Activated CD8-positive, alpha-beta memory T cell treated with anti-CD3 and anti-CD28 coated beads, Interleukin-2, amount 10 ng/mL, durations not matched to agents 7 days and 5 days (primary cell): ENCODE measurements at regions not wholly inside any gene's neighbourhood (a gene's known extent, or its start where the extent isn't known, plus 50 kb on each side); places are given as distances from the start of the nearest gene placed in this dataset.

Experiments used
- ATAC-seq: fragments of 150-1000 bp; cut with Tn5 transposase; one replicate; pipeline ENCODE4 v1.10.0; 2021; ENCODE audit warnings: moderate library complexity
- CTCF ChIA-PET: fragments of 350-600 bp; sonication (Branson Sonifier 250); formaldehyde crosslinking; loops from one replicate; lab custom pipeline; 2021; ENCODE audit warnings: antibody characterized with exemption; lab: Charles Lee
- DNase-seq: peaks from one replicate; pipeline ENCODE4 v3.0.0-alpha.2; 2020
- H3K27ac Mint-ChIP-seq: one replicate; pipeline ENCODE4 v1.8.0; 2021; ENCODE audit warnings: mild to moderate bottlenecking, mixed read lengths
- H3K27me3 Mint-ChIP-seq: one replicate; pipeline ENCODE4 v1.8.0; 2021; ENCODE audit warnings: mixed read lengths
- H3K36me3 Mint-ChIP-seq: one replicate; pipeline ENCODE4 v1.8.0; 2021; ENCODE audit warnings: mild to moderate bottlenecking, mixed read lengths
- H3K4me1 Mint-ChIP-seq: one replicate; pipeline ENCODE4 v1.8.0; 2021; ENCODE audit warnings: mixed read lengths
- H3K4me3 Mint-ChIP-seq: one replicate; pipeline ENCODE4 v1.8.0; 2021; ENCODE audit warnings: mild to moderate bottlenecking, moderate library complexity, mixed read lengths
- H3K9me3 Mint-ChIP-seq: one replicate; pipeline ENCODE4 v1.8.0; 2022; ENCODE audit warnings: low read depth, mixed read lengths

DNA sequence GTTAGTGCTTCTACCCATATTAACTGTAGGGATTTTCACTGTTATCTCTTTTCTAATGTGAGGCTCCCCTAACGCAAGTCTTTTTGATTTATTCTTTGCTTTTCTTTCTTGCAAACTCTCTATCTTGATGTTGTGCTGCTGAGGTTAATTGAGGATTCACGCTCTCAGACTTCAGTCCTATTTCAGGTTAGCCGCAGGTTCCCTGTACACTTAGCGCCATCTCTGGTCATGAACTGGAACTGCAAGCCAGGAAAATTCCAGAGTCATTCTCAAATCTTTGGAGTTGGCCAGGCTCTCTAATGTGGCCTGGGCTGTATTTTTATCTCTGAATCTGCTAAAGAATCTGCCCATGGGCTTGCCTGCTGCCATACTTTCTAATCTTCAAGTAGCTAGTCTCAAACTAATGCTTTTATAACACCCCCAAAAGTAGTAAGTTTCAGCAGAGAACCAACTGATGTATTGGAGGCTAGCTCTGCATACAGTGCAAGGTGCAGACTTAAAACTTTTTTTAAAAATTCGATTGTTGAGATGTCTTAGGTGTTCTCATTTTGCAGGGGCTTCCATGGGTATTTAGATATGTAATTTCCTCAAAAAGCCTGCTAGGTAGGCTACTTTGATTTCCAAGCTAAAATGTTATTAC is 91.1 kb upstream of the OPRM1 start:
- H3K9me3 Mint-ChIP-seq: no peaks in the 10 kb centered on the region
- DNase-seq: no peak
- CTCF ChIA-PET: interaction anchor here (1.5 kb wide), 1 partner anchor 717 kb away, joined by 4 read pairs; no protein-coding TSS in a partner anchor
- no peak overlapping the region for H3K27ac Mint-ChIP-seq
- no peak for ATAC-seq
- H3K4me3 Mint-ChIP-seq: no peak overlapping the region
- no peaks in the 10 kb centered on the region for H3K27me3 Mint-ChIP-seq
- H3K36me3 Mint-ChIP-seq: no peaks in the 10 kb centered on the region
- H3K4me1 Mint-ChIP-seq: no peaks in the 10 kb centered on the region

GRCh38 chr6:153944201-153944600 is 94.8 kb upstream of the OPRM1 start:
- no peaks in the 10 kb centered on the region for H3K4me1 Mint-ChIP-seq
- H3K36me3 Mint-ChIP-seq: no peaks in the 10 kb centered on the region
- no peak overlapping the region for H3K4me3 Mint-ChIP-seq
- CTCF ChIA-PET: no interaction called here
- H3K27ac Mint-ChIP-seq: no peak overlapping the region
- no peaks in the 10 kb centered on the region for H3K27me3 Mint-ChIP-seq
- DNase-seq: no peak
- H3K9me3 Mint-ChIP-seq: no peaks in the 10 kb centered on the region
- no peak for ATAC-seq

DNA sequence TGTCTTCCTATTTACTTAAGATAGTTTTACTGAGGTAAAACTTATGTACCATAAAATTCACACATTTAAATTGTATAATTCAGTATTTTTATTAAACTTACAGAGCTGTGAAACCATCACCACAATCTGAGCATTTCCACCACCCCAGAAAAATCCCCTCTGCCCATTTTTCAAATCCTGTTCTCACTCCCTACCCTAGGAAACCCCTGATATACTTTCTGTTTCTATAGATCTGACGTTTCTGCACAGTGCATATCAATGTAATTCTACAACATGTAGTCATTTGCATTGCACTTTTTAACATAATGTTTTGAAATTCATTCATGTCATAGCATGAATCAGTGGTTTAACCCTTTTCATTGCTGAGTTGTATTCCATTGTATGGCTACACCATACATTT is 96.7 kb upstream of the OPRM1 start:
- Mint-ChIP-seq H3K4me3 (no peak overlapping the region), H3K27me3 (no peaks in the 10 kb centered on the region), H3K36me3 (no peaks in the 10 kb centered on the region), H3K27ac (no peak overlapping the region), H3K4me1 (no peaks in the 10 kb centered on the region), H3K9me3 (no peaks in the 10 kb centered on the region)
- no peak for DNase-seq
- ATAC-seq: no peak
- CTCF ChIA-PET: no interaction called here

DNA sequence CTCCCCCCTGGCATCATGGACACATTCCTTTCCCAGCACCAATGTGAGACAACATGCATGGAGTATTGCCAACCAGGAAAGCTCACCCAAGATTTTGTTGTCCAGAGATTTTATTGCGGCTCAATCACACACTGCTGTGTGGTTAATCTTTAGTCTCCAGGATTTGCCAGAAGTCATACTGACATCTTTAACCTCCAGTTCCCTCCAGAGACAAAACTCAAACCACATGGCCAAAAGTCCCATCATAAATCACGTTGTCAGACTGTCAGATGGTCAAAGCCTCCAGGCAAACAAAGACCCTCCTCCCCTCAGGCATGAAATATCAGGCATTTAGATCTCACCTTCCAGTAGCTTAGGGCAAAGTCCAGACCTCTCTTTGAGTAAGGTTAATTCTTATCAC is 97.3 kb upstream of the OPRM1 start:
- no peaks in the 10 kb centered on the region for H3K27me3 Mint-ChIP-seq
- DNase-seq: no peak
- ATAC-seq: no peak
- no peaks in the 10 kb centered on the region for H3K4me1 Mint-ChIP-seq
- H3K27ac Mint-ChIP-seq: no peak overlapping the region
- CTCF ChIA-PET: no interaction called here
- no peaks in the 10 kb centered on the region for H3K36me3 Mint-ChIP-seq
- no peaks in the 10 kb centered on the region for H3K9me3 Mint-ChIP-seq
- no peak overlapping the region for H3K4me3 Mint-ChIP-seq

GRCh38 chr6:153938876-153939275 is 100.2 kb upstream of the OPRM1 start:
- Mint-ChIP-seq H3K4me3 (no peak overlapping the region), H3K4me1 (no peaks in the 10 kb centered on the region), H3K9me3 (no peaks in the 10 kb centered on the region), H3K27me3 (no peaks in the 10 kb centered on the region), H3K27ac (no peak overlapping the region), H3K36me3 (no peaks in the 10 kb centered on the region)
- no peak for DNase-seq
- CTCF ChIA-PET: no interaction called here
- ATAC-seq: no peak

DNA sequence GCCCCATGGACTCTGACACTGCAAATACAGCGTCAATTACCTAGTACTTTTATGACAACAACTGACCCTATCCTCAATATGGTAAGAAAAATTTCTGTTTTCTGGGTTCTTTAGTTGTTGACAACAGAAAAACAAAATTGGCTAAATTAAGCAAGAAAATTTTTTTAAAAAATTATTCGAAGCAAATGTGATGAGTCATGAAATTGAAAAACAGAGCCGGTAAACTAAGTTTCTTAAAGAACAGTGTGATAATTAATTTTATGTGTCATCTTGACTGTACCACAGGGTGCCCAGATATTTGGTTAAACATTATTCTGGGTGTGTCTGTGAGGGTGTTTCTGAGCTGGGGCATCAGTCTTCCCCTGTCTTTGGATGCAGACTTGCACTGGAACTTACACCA is 107.6 kb upstream of the OPRM1 start:
- H3K4me3 Mint-ChIP-seq: no peak overlapping the region
- CTCF ChIA-PET: no interaction called here
- H3K27ac Mint-ChIP-seq: no peak overlapping the region
- no peaks in the 10 kb centered on the region for H3K36me3 Mint-ChIP-seq
- no peaks in the 10 kb centered on the region for H3K27me3 Mint-ChIP-seq
- ATAC-seq (no peak), DNase-seq (no peak)
- no peaks in the 10 kb centered on the region for H3K9me3 Mint-ChIP-seq
- H3K4me1 Mint-ChIP-seq: no peaks in the 10 kb centered on the region

- no peaks in the 10 kb centered on the region for H3K4me1 Mint-ChIP-seq
- CTCF ChIA-PET: no interaction called here
- ATAC-seq: no peak
- H3K27ac Mint-ChIP-seq: no peak overlapping the region
- H3K4me3 Mint-ChIP-seq: no peak overlapping the region
- no peaks in the 10 kb centered on the region for H3K9me3 Mint-ChIP-seq
- H3K36me3 Mint-ChIP-seq: no peaks in the 10 kb centered on the region
- no peaks in the 10 kb centered on the region for H3K27me3 Mint-ChIP-seq
- no peak for DNase-seq
Observed at GRCh38 chr6:153927867-153928266, 111.2 kb upstream of the OPRM1 start.

DNA sequence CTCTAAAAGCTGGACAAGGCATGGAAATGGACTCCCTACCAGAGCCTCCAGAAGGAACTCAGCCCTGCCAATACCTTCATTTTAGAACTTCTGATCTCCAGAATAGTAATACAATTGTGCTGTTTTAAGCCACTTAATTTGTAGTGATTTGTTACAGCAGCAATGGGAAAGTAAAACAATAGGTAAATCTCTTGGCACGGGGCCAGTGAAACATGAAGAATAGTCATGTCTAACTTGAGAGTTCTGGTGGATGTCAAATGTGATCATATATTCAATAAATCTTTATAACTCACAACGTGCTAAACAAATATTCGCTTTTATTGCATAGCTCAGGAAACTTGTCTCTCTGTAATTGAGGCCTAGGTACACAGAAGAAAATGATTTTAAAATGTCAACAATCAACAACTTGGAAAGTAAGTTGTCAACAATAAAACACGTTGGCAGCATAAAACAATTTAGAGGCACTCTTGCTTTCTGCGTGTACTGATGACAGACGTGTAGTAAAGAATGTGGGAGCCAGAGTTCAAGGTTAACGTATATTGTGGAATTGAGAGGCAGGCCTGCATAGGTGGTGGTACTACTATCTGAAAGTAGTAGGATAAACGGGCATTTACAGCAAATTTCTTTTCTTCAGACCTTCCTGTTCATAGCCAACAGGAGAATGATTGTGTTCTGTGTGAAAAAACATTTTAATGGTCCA is 140.5 kb upstream of the OPRM1 start:
- CTCF ChIA-PET: no interaction called here
- Mint-ChIP-seq H3K27me3 (no peaks in the 10 kb centered on the region), H3K9me3 (no peaks in the 10 kb centered on the region), H3K36me3 (no peaks in the 10 kb centered on the region), H3K4me3 (no peak overlapping the region), H3K27ac (no peak overlapping the region), H3K4me1 (no peaks in the 10 kb centered on the region)
- no peak for DNase-seq
- ATAC-seq: no peak

- Mint-ChIP-seq H3K36me3 (no peaks in the 10 kb centered on the region), H3K27me3 (no peaks in the 10 kb centered on the region), H3K4me1 (no peaks in the 10 kb centered on the region), H3K9me3 (no peaks in the 10 kb centered on the region), H3K27ac (no peak overlapping the region), H3K4me3 (no peak overlapping the region)
- CTCF ChIA-PET: no interaction called here
- ATAC-seq (no peak), DNase-seq (no peak)
Observed at GRCh38 chr6:153882411-153882810, 156.6 kb upstream of the OPRM1 start.

GRCh38 chr6:153873541-153873940 is 165.5 kb upstream of the OPRM1 start:
- CTCF ChIA-PET: no interaction called here
- DNase-seq: no peak
- H3K4me1 Mint-ChIP-seq: no peaks in the 10 kb centered on the region
- no peak for ATAC-seq
- no peaks in the 10 kb centered on the region for H3K27me3 Mint-ChIP-seq
- peaks cover 3% of the 10 kb centered on the region for H3K9me3 Mint-ChIP-seq
- no peaks in the 10 kb centered on the region for H3K36me3 Mint-ChIP-seq
- no peak overlapping the region for H3K27ac Mint-ChIP-seq
- no peak overlapping the region for H3K4me3 Mint-ChIP-seq

GRCh38 chr6:153872946-153873345 is 166.1 kb upstream of the OPRM1 start:
- Mint-ChIP-seq H3K4me3 (no peak overlapping the region), H3K4me1 (no peaks in the 10 kb centered on the region), H3K27me3 (no peaks in the 10 kb centered on the region), H3K36me3 (no peaks in the 10 kb centered on the region), H3K27ac (no peak overlapping the region), H3K9me3 (peaks cover 3% of the 10 kb centered on the region)
- ATAC-seq (no peak), DNase-seq (no peak)
- CTCF ChIA-PET: no interaction called here

GRCh38 chr6:153862927-153863326 is 176.1 kb upstream of the OPRM1 start:
- no peaks in the 10 kb centered on the region for H3K9me3 Mint-ChIP-seq
- no peaks in the 10 kb centered on the region for H3K27me3 Mint-ChIP-seq
- CTCF ChIA-PET: no interaction called here
- no peak for ATAC-seq
- H3K4me3 Mint-ChIP-seq: no peak overlapping the region
- no peak overlapping the region for H3K27ac Mint-ChIP-seq
- H3K36me3 Mint-ChIP-seq: no peaks in the 10 kb centered on the region
- no peaks in the 10 kb centered on the region for H3K4me1 Mint-ChIP-seq
- no peak for DNase-seq

- H3K4me1 Mint-ChIP-seq: no peaks in the 10 kb centered on the region
- H3K27ac Mint-ChIP-seq: no peak overlapping the region
- H3K9me3 Mint-ChIP-seq: no peaks in the 10 kb centered on the region
- H3K4me3 Mint-ChIP-seq: no peak overlapping the region
- no peaks in the 10 kb centered on the region for H3K27me3 Mint-ChIP-seq
- no peaks in the 10 kb centered on the region for H3K36me3 Mint-ChIP-seq
- CTCF ChIA-PET: no interaction called here
- ATAC-seq (no peak), DNase-seq (no peak)
Observed at GRCh38 chr6:153862139-153862538, 176.9 kb upstream of the OPRM1 start.

DNA sequence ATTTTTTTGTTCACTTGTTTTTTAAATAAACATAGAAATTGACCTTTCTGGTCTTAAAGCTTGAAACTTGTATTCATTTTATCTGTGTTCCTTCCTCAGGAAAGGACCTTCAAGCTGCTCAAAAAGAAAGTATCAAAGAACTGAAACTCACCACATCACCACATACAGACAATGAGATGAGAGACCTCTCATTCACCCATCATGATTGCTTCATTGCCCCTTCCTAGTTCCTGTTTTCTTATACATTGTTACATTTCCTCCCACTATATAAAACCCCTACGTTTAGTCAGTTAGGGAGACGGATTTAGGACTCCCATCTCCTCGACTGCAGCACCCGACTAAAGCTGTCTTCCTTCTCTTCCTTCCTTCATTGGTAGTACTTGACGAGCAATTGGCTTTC is 180.5 kb upstream of the OPRM1 start:
- H3K4me1 Mint-ChIP-seq: no peaks in the 10 kb centered on the region
- H3K27ac Mint-ChIP-seq: no peak overlapping the region
- H3K27me3 Mint-ChIP-seq: no peaks in the 10 kb centered on the region
- CTCF ChIA-PET: no interaction called here
- H3K9me3 Mint-ChIP-seq: peaks cover 3% of the 10 kb centered on the region
- H3K4me3 Mint-ChIP-seq: no peak overlapping the region
- DNase-seq: no peak
- no peak for ATAC-seq
- H3K36me3 Mint-ChIP-seq: no peaks in the 10 kb centered on the region
